HG03066 (cell line): ENCODE measurements at regions not wholly inside any gene's neighbourhood (a gene's known extent, or its start where the extent isn't known, plus 50 kb on each side); places are given as distances from the start of the nearest gene placed in this dataset.

Experiments used
- ATAC-seq: cut with Tn5 transposase; IDR thresholded peaks from one replicate; pipeline ENCODE4 v1.9.1; 2021; ENCODE audit warnings: low read depth; ENCODE audit not compliant: unreplicated experiment

DNA sequence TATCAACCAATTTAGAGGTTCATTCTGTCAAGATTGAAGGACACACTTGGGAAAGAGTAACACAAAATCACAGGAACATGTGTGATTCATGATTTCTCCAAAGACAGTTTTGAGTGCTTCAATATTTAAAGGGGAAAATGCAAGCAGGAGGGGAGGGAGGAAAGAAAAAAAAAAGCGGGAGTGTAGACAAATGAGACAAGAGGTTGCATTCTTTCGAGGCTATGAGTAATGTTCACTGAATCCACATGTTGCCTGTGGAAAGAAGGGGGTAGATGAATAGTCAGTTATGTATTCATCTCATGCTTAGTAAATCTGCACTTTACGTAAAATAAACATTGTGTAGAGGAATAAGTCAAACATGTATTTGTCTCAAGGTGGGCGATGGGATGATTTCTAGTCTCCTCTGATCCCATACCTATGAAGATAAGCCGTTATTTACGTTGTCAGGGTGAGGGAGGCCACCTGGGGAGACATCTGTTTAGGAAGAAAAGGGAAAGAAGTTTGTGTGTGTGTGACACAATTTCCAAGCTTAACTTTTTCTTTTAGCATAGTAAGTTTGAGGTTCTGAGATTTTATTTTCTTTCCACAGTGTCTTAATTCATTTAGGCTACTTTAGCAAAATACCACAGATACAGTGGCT, 211.0 kb upstream of the ZC3H15 start:
- no peak for ATAC-seq

DNA sequence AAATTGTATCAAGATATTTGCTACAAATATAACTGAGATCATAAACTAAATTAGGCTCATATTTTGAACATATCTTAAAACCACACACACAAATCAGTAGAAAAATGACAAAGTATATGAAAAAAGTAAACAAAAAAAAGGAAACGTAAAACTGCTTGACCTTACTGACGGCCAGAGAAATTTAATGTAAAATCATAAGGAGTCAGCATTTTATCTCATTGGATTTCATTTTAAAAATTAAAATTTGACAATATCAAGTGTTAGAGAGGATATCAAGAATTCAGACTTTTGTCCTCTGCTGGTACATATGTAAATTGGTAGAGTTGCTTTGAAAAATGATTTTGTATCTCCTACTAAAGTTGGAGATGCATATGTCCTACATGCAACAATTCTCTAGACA, 209.2 kb upstream of the ZC3H15 start:
- no peak for ATAC-seq

DNA sequence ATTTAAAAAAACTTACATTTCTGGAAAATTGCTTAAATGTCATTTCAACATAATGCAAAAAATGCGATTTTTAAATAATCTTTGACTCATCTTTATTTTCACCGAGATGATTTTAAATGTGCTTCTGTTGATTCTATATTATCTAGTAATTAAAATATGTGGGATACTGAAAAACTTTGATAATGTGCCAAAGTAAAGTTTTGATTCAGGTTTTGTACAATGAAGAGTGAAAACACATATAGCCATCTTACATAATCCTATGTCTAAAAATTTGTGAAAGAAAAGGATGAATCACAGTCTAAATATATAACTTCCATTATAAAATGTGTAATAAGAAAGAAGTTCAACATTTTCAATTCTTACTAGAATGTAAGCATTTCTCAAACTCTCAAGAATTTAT, 204.3 kb upstream of the ZC3H15 start:
- no peak for ATAC-seq

DNA sequence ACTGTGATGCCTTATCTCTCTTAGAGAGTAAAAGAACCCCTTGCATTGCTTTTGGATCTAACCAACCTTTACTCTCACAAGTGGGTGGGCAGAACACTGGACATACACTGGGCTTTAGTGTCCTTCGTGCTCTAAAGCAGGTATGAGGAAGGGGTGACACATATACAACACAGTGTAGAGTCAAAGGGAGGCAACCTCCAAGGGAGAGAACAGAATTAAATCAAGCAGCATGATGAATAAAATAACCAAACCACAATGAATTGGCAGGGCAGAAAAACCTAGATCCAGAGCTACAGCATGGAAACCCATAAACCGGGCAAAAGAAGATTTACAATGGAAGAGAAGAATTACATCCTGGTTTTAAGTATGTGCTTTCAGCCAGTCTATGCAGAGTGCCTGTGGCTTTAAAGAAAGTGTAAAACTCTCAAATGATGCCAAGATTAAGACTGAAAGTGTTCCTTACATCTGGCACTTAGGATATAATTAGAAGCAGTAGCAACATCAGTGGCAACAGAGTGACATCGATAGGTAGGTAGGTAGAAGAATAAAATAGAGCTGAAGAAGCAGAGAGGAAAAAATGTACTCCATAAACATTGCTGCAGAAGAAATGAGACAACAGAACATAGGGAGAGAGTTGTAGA, 191.7 kb upstream of the ZC3H15 start:
- ATAC-seq, result no peak

DNA sequence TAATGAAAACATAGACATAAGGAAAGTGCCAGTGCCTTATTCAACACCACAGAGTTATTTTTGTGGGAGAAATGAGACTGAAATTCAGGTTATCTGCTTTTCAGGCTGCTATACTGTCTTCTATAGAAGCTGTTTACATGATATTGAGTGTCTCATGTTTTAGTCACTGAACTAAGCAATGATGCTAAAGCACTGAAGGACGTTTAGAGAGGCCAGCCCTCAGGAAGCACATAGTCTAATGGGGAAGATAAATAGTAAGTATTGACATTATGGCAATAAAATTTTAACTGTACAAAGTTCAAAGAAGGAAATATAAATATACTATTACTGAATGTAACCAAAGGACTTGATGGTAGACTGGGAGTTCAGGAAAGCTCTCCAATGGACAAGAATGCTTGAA, 186.4 kb upstream of the ZC3H15 start:
- no peak for ATAC-seq

DNA sequence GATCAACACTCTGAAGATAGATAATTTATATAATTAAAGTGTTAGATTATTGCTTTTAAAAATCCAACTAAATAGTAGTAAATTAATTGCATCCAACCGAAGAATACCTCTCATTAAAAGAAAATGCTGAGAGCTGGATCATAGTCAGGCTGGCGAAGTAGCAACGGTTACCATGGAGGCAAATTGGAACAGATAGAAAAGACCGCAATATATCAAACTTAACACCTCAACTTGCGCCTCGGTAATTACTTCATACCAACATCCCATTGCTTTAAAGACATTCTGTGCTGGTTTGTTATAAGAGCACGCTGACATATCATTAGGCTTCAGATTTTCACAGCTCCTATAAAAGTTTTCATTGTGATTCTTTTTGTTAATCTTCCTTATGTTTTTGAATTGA, 183.8 kb upstream of the ZC3H15 start:
- ATAC-seq, result no peak

DNA sequence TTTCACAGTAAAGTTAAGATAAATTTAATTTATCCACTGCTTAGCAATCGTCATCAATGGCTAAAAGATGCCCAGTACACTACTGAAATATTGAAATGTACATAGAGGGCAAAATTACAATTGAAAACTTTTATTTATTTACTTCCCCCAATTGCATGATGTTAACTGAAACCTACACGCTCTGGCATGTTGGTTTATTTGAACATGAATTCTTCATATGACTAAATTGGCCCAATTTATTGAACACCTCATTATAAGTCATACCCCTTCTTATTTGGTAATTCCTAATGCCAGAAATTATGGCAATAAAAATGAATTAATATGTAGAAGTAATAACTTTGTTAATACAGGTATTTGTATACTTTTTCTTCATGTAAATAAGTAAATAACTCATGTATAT, 183.0 kb upstream of the ZC3H15 start:
- no peak for ATAC-seq

DNA sequence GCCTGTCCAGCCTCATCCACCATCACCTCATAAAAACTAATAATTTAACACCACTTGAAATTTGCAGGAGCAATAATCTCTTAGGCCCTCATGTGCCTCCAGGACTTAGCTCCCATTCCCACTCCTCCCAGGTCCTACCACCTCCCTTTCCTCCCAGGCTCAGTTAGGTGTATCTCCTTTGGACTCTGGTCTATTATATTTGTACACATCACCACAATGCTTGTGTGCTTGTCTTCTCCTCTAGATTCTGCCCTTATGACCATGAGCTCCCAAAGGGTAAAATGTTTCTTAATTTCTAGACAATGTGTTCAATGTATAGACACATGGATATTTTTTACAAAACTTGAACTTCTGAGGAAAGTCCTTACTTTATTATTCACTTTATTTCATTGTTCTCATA, 182.0 kb upstream of the ZC3H15 start:
- ATAC-seq, result no peak

DNA sequence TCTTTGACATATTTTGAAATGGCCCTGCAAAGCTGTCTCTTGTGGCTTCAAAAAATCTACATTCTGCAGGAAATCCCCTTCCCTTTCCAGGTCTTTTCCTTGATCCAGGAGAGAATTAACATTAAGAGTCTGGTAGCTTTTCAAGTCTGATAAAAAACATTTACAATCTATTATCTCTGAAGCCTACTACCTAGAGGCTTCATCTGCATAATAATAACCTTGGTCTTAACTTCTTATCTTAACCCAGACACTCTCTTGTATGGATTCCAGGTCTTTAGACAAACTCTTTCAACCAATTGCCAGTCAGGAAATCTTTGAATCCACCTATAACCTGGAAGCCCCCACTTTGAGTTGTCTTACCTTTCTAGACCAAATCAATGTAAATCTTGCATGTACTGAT, 179.3 kb upstream of the ZC3H15 start:
- ATAC-seq, result no peak

DNA sequence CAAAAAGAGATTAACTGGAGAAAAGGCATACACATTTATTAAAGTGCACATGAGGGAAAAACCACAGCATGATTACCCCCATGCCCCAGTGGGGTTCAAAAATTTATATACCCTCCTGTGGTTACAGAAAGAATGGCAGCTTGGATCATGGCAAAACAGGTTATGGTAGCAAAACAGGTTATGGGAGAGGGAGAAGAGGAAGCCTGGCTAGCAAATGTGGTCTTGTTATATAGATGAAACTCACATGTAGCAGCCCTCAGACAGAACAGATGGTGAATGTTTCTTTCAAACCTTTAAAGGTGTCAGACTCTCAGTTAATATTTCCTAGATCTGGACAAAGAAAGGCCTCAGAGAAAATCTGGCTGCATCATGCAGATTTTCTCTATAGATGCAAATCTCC, 178.2 kb upstream of the ZC3H15 start:
- peak; percentile 74 for ATAC-seq

DNA sequence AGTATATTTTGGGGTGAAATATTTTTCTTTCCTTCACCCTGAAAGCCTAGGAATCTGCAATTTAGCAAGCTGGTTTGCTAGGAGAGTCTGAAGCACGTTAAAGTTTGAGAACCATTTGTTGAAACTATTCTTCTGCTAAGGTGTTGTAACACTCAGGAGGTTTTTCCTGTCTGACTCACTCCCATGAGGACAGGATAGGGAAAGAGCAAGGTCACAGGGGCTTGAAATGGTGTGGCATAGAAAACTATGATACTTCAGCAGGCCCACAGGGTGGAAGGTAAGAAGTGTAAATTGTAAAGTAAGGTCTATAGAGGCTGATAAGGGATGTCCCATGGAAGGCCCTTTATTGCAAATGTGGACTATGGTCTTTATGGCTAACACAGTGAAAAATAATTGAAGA, 177.7 kb upstream of the ZC3H15 start:
- ATAC-seq, result no peak

DNA sequence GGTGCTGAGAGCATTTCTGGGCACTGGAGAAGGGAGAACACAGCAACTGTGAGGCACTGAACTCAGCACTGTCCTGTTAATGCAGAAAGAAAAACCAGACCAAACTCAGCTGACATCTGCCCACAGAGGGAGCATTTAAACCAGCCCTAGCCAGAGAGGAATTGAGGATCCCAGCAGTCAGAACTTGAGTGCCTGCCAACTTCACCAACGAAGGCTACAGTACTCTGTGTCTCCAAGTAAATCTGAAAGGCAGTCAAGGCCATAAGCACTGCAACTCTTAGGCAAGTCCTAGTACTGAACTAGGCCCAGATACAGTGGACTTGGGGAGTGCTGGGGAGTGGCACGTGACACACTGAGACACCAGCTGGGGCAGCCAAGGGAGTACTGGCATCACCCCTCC, 176.2 kb upstream of the ZC3H15 start:
- no peak for ATAC-seq

DNA sequence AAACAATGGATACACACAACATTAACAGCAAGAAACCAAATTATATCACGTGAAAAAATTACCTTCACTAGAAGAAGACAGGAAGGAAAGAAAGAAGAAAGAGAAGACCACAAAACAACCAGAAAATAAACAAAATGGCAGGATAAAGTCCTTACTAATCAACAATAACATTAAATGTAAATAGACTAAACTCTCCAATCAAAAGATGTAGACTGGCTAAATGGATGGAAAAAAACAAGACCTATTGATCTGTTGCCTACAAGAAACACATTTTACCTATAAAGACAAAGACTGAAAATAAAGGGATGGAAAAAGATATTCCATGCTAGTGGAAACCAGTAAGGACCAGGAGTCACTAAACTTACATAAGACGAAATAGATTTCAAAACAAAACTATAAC, 167.0 kb upstream of the ZC3H15 start:
- no peak for ATAC-seq

DNA sequence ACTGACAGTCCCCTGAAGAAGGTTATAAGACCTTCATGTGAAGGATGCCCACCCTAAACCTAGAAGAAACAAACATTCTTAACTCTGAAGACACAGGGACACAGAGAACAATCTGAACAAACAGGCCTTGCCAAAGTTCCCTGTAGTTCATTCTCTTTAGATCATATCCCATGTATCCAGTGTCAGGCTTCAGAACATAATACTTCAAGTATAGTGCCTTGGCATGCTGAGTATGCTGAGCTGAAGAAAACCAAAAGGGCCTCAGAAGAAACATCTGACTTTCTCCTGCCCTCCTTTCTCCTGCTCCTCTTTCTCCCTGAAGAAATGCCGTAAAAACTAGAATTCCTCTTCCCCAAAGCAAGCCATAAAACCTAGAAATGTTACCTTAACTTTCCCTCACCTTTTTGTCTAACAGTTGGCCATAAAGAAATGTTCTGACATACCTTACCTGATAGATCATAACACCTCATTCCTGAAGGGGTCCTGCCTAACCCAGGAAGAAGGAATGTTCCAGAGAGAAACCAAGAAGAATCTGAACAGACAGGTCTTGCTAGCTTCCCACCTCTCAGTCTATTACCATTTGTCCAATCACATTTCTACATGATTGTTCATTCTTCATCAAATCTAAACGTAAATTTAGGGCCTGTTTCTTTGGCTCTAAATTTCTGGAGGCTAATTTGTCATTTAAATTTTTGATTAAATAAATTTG, 160.1 kb upstream of the ZC3H15 start:
- no peak for ATAC-seq

DNA sequence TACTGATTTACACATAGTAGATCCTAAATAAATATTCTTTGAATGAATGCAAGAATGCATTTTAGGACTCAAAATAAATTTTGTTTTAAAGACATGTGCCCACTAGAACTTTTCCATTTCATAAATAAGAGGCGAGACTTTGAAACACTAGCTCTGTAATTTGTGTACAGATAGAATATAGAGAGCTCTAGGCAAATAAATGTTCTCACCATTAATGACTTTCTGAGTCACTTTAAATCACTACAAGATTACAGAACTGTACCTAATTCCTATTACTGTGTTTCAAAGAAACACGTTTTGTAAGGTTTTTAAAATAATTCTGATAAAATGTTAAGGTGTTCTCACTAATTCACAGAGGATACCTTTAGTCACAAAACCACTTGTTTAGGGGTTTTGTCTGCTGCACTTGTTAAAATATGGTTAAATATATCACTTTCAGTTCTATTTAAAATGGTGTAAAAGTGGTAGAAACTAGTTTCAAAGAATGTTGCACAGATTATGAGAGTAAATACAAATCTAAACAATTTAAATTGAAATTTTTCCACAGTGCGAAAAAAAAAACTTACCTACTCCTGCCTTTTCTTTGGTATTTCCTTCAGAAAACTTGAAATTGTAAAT, 158.7 kb upstream of the ZC3H15 start:
- peak; percentile 90 for ATAC-seq

DNA sequence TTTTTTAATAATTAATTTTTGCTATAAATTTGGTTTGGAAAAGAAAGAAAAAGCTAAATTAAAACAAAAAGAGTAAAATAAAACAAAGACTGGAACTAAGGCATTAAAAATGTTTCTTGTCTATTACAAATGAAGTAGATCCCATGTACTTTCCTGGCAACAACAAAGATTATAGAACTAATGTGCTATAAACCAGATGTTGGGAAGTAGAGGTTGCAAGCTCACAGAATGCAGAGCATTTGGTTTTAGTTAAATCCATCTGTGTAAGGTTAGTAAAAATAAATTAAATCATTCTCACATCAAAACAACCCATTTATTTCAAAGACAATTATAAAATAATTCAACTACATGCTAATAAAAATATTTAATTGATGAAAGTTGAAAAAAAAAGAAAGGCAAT, 157.2 kb upstream of the ZC3H15 start:
- ATAC-seq, result no peak

DNA sequence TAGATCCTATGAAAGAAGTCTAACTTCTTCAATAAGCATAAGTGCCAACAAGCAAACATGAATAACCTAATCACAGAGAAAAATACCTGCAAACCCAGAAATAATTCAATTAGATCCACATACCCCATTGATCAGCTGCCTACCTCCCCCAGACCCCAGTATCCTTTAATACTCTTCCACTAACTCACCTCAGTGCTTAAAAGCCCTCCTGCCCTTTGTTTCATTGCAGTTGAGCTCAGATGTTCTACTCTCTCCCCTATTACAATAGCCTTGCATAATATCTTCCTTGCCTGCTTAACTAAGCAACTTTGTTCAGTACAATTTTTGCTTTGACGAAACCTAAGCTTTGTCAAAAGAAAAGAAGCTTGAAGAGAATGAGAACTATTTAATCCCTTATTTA, 156.0 kb upstream of the ZC3H15 start:
- no peak for ATAC-seq

DNA sequence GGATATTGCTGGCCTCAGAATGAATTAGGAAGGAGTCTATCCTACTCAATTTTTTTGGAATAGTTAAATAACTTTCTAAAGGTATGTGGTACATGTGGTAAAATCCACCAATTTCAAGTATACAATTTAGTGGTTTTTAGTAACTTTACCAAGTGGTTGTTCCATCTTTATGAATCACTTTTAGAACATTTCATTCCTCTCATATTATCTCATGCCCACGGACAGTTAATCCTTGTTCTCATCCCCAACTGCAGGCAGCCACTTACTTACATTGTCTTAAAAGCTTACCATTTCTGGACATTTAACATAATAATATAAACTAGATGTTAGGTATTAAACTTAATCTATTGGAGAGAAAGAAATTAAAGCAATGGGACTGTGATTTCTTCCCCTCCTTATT, 146.3 kb upstream of the ZC3H15 start:
- ATAC-seq, result no peak

DNA sequence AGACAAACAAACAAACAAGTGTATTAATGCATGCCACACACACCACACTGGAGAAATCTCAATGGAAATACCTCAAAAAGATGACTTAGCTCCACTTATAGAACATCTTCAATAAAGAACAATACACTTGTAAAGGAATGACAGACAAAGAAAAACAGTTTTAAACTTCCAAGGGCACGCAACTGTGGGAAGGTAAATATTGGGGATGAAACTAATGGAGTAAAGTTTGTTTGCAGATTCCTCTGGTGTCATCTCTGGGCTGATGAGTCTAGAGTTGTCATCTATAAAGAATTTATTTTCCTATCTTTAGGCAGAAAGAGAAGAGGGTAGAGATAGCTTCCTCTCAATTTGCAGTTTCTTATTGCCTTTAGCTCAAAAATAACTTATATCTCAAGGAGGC, 144.0 kb upstream of the ZC3H15 start:
- no peak for ATAC-seq

DNA sequence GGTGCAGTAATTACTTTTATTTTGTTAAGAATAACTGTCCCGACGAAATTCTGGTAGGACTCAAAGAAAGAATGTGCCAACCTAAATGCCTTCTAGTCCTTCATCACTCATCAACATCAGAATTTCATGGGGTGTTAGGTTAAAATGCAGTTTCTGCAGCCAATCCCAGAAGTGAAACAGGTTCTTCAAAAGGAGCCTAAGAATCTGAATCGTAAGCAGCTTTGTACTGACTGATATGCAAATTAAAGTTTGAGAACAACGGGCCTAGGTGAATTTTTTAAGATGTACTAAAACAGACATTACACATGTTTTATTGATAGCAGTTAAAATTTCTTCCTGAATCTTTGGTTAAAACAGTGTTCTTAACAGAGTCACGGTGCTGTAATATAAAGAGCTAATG, 140.3 kb upstream of the ZC3H15 start:
- no peak for ATAC-seq

DNA sequence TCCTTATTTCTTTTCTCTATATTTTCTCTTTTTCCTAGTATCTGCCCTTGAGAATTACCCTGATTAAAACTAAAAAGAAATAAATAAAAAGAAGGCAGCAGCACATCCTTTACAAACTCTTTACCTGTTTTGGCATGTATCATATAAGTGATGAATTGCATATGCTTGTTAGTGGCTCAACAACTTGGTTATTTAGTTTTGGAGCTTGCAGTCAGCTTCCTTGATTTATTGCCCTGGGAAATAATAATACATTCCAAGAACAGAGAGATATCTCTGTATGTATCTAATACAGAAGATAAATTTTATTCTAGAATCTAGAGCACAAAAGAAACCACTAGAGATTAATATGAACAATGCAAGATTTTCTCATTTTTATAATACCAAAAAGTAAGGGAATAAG, 139.8 kb upstream of the ZC3H15 start:
- no peak for ATAC-seq

DNA sequence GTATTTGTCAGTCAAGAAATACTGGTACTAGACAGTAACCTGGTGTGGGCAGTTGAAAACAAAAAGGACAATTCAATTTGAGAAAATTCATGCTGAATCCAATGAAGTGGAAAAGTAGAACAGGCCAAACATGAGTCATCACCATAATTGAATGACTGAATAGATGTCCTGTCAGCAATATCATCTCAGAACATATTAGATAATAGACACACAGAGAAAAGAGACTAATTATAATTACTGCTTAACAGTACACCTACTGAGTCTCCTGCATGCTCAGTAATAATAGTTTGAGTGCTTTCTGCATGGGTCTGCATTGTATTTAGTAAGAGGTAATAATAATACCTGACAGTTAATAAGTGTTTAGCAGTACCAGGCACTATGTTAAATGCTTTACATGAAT, 138.6 kb upstream of the ZC3H15 start:
- no peak for ATAC-seq
